Stimulated activated CD8-positive, alpha-beta memory T cell treated with anti-CD3 and anti-CD28 coated beads, Interleukin-4, amount 100 ng/mL, for 48 hours (primary cell): ENCODE measurements at regions not wholly inside any gene's neighbourhood (a gene's known extent, or its start where the extent isn't known, plus 50 kb on each side); places are given as distances from the start of the nearest gene placed in this dataset.

Source experiments
- DNase-seq: peaks from one replicate; pipeline ENCODE4 v3.0.0-alpha.2; 2020

DNA sequence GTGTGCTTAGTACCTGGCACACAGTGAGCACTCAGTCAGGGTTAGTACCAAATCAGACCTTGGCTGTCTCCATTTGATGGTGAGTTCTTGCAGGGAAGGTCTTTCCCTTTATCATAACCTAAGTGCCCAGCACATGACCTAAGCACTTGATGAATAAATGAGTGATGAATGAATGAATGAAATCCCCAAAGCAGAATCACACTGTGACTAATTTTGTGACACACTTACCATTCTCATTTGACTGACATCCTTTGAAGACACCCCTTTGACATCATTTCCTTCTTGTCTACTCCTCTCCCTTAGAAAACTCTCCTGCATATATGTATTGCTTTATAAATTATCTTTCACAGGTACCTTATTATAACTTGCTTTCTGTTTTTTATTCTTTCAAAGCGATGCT lies 130.2 kb upstream of the ELL2 start:
- DNase-seq: no peak

DNA sequence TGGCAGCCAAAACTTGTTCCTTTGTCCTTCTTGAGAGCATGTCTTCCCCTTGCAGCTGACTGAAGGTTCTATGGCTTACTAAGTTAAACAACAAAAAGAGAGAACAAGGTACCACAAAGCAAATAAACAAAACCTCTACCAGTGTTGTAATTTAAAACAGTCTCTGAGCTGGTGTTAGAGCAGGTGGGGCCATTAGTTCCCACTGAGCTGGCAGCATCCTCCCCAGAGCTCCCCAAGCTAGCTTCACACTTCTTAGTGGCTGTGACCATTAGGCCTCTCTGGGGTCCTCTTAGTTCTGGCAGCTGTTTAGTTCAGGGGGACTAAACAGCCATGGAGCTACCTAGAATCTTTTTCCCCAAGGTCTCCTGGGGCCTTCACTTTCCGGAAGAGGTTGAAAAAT lies 128.6 kb upstream of the ELL2 start:
- DNase-seq: no peak

DNA sequence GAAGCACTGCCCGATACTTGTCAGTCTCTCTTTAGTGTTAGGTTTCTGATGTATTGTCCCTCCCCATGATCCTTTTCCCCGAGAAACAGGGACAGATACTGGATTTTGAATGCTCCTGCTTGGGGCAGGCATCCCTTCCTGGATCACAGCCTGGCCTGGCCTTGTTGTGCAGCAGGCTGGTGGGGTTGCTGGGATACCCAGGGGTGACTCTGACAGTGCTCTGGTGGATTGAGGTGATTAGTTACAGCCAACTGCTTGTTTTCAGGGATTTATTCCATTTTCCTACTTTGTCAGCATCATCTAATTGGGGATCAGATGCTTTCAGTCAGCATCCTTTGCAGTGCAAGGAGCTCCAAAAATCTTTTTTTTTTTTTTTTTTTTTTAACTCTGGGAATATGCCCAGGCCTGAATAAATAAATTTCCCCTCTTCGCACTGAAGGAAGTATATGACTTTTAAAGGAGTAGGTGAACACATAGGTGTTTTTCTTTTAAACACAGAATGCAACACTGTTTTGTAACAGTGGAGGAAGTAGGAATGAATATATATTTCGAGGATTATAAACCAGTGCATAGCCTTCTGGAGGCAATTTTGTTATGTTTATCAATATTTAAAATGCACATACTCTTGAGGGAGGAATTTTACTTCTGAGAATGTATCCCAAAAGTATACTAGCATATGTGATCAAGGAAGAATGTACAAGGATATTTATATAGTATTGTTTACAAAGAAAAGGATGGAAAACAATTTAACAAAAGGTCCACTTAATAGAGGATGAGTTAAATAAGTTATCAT lies 127.3 kb upstream of the ELL2 start:
- DNase-seq: no peak

DNA sequence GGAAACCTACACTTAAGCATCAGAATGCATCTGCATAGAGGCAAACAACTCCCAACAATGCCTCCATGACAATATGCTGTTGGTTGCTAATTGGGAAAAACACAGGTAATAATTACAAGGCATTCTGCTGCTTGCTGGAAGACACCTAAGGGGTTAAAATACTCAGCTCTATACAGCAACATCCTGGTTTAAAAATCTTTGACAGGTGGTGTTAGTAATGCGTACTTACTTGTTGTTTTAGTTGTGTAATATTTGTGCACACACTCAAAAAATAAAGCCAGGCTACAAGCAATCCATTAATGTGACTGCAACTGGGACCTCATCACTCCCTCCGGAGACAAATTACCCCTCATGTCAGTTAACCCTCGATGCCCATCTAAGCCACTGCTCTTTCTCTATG lies 126.3 kb upstream of the ELL2 start:
- DNase-seq: no peak

DNA sequence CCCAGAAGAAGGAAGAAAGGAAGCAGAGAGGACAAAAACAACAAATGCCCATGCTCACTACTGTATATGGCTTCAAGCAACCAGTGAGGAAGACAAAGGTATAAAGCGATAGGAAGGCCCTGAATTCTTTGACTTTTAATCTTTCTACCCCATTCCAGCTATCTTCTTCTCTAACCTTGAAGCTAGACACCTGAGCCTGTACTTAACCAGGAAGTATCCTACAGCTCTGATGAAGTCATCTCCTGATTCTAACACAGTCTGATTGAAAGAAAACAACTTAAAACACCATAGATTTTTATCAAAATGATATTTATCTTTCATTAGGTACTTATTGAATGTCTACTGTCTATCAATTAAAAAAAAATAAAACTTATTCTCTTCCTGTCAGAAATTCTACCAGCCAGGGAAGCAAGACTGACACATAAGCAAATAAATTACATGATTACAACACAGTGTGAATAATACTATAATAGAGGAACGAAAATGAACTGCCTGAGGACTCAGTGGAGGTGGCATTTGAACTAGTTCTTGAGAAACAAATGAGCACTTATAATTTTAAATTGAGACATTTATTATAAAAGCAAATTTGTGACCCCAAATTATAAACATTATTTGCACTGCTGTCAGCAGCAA lies 123.3 kb upstream of the ELL2 start:
- DNase-seq: no peak

DNA sequence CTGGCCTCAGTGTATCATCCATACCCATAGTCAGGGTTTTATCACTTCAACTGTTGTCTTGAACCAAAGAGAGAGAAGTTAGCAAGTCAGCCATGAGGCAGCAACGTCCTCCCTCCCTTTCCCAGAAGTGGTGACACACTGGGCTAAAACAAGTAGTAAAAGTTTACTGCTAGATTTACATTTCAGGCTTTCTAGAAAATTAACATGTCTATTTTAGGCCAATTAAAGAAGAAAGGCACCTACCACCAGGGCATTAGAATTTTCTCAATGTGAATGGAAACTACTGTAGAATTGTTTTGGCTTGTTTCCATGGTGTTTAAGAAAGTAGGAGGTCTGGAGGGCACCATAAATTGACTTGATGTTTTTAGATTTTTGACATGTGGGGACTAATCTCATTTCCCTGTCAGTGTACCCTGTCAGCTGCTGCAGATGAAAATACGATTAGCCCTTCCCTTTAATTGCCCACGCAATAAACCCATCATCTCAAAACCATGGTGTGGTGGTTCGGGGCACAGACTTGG lies 121.8 kb upstream of the ELL2 start:
- peak; percentile 46 for DNase-seq

DNA sequence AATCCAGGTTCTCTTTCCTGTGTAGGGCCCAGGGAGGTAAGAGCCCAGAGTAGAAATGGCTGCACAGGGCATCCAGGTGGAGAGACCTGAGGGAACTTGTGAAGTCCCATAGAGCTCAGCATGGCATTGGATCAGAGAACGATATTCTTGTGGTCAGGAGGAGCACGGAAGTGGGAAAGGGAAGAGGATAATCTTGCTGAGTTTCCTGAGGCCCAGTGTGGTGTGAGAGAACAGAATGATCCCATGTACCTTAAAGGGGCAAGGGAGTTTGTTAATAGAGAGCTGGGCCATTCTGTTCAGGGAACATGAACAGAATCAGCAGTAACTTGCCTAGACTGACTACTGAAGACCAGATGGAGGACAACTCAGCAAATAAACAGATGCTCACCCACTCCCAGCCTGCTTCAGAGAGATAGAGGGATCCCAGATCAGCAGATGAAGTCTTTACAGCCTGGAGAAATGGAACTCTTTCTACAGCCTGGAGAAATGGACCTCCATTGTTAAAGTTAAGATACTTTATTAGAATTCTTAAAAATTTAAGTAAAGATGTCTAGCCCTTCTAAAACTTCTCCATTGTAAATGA lies 119.7 kb upstream of the ELL2 start:
- no peak for DNase-seq

DNA sequence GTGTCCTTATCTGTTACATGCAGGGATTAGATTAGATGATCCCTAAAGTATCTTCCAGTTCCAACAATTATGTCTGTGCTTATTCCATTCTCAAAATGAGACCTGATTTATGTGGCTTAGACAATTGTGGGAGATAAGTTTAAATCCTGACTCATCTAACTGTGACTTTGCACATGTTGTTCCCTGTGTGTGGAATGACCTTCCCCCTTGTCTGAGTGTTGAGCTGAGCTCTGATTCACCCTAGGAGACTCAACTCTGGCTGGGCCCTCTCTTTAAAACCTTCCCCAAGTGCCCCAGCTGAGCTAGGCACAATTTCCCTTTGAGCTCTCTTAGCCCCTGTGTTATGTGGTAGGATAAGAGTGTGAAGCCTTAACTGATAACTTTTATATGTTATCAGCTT lies 118.9 kb upstream of the ELL2 start:
- peak; percentile 35 for DNase-seq

DNA sequence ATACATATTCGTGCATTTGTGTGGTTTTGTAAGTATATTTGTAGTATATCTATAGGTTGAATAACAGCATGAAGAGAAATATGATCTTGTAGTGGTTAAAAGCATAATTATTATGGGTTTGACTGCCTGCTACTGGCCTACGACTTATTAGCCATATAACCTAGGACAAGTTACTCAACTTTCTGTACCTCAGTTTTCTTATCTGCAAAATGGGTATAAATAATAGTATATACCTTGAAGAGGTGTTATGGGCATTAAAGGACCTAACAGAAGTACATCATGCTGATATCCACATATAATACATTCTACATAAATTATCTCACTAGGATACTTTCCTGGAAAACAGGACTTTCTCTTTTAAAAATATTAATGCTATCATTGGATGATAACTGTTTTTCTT lies 118.3 kb upstream of the ELL2 start:
- no peak for DNase-seq

DNA sequence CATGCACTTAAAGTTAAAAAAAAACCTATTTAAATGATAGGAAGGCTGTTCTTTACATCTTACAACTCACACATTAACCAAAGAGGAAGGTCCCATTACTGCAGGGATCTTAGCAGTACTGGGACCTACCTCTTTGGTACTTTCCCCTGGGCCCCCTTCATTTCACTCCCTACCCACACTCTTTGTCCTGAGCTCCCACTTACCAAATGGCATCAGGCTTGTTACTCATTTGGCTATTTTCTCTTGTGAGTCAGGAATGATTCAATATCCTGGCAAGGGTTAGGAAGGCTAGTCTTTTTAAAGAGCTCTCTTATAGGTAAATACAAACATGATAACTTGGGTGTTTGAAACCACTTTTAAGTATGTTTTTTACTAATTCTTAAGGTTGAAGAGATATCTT lies 117.4 kb upstream of the ELL2 start:
- DNase-seq: peak; percentile 43

DNA sequence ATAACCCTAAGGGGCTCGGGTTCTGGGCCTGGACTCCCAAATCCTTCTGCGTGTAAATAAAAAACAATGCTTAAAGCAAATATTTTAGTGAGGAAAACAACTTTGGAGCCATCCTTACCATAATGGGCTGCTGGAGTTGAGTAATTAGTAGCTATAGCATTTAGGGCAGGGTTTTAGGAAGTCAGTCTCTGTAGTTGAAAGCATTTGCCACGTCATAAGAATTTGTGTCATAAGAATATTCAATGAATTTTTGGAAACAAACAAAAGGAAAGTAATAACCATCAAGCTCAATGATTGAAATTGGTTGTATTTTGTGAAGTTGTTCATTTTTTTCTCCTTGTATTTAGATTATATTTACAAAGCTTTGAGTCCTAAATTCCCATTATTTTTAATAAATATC lies 114.8 kb upstream of the ELL2 start:
- no peak for DNase-seq

DNA sequence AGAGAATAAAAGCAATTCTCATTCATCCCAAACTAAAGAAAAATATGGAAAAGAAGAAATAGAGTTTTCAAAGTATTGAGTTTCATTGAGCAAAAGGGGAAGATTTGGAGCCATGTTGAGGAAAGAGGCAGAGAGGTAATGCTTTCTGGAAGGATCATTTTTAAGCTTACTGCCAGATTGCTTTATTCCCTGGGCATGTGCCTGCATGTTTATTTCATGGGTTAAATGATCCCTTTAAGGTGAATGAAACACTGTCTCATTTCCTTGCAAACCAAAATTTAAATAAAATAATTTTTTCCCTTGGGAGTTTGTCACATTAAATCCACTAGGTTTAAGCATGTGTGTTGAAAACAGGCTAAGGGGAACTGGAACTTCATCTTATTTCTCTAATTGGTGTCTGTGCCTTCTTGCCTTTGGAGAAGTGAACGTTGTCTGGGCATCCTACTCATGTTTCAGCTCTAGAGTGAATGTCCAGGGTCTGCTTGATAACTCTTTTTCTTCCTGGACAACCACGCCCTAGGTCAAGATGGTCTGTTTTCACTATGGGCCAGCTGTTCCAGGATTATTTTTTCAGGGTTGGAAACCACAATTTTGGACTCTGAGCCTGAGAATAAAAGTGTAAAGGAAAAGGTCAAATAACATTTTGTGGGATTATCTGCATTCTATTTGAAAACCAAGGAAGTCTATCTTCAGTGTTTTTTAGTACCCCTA lies 114.1 kb upstream of the ELL2 start:
- no peak for DNase-seq

DNA sequence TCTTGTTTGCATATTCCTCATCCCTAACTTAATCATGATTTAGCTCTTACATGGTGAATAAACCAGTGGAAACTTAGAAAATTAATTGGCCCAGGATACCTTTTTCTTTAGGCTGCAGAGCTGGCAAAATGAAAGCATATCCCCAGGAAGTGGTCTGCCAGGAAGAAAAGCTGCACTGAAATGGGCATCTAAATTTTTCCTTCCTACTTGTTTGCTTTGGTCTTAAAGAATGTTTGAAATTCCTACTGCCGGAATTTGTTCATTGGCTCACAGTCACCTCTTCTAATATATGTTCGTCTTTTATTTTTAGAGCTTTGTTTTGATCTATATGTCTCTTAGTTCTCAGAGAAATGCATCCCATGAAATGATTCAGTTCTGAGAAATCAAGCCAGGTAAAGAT lies 113.2 kb upstream of the ELL2 start:
- DNase-seq: no peak

DNA sequence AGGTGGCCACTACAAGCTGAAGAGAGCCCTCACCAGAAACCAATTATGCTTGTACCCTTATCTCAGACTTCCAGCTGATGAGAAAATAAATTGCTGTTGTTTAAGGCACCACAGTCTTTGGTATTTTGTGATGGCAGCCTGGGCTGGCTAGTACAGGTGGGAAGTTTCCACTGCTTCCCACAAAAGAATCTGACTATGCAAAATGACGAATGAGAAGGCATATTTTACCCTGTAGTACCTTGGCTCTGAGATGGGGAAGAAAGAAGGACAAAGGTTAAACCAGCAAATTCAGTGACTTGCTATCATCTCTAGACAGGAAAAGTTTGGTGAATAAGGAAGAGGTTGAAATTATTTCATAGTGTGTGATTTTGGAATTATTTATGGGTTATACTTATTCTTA lies 112.8 kb upstream of the ELL2 start:
- no peak for DNase-seq

DNA sequence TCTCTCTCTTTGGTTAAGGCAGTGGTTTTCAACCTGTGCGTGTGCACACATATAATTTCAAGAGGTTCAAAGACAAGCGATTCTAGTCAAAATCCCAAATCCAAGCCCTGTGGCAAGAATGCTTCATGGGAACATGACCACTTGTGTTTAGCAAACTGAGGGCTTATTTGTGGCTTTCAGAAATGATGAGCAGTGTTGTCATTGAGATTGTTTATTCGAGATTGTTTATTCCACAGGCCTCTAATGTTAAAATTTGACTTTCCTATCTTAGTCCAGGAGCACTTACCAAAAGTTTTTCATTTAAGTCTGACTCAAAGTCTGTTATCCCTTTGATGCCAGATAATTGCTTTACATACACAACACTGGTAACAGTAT lies 111.1 kb upstream of the ELL2 start:
- no peak for DNase-seq

DNA sequence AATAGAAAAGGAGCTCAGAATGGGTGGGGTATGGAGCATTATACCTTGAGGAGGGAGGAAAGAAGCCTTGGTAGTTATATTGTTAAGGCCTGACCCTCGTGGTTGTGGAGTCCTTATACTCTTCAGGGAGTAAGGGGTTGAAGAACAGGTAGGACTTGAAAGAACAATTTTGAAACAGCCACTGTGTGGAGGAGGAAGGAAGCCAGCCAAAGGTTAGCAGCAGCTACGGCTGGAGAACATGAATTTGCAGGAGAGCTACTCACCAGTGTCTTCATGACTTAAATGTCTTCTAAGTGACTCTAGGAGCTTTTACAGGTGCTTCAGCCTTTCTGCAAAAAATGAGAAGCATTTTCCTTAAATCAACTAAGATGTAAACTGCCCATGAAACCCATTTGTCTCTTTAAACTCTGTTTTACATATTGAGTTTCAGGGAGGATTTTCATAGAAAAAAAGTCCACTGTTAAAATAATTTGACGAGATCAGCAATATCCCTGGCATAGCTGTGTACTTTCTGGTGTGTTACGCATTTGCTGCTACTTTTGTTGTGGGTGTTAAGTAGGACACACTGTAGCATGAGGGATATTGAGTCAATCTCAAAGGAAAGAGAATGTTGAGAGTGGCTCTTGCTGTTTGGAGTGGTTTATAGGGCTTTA lies 110.6 kb upstream of the ELL2 start:
- DNase-seq: no peak

DNA sequence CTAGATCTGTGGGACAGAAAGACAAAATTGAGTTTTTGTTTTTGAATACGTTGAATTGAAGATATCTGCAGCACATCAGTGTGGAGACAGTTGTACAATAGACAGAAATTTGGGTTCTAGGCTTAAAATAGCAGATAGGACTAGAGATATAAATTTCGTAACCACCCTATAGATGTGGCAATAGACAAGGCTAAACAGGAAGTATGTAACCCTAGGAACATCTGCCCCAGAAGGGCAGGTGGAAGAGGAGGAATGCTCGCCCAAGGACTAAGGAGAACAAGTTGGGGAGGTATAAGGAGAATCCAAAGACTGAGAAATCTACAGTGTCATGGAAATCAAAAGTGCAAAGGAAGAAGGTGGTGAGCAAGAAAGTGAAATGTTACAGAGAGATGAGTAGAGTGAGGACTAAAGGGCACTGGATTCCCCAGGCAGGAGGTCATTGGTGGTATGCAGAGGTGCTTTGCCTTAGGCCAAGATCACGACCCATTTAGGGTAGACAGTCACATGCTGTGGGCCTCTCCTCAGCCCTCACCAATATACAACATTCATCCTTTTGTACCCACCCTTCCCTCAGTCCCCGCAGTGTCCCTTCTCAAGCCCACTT lies 109.1 kb upstream of the ELL2 start:
- DNase-seq: no peak

DNA sequence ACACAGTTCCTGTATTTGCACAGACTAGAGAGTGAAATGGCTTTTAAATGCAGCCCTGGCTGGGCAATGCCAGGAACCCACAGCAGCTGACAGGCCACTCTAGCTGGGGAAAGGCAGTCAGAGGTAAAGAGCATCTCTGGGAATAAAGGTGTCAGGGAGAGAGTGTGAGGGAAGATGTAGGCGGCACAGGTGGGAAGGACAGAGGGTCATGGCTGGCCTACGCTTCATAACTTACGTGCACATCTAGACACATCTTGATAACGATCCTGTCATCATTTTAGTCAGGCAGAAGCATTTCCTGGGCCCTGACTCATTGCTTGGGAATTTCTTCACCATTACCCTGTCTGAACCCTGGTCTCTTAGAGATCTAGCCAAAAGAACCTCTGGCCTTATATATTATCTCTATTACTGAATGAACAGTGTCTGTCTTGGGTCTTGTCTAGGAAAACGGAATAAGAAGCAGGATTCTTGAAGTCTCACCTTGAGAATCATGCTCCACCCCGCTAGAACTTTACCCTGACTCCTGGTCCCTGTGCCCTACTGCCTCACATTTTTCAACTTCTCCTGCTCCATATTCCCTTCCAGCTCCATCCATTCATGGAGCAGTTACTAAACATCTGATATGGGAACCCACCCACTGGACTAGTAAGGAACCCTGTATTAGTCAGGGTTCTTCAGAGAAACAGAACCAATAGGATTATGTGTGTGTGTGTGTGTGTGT lies 106.4 kb upstream of the ELL2 start:
- DNase-seq: peak; percentile 43

DNA sequence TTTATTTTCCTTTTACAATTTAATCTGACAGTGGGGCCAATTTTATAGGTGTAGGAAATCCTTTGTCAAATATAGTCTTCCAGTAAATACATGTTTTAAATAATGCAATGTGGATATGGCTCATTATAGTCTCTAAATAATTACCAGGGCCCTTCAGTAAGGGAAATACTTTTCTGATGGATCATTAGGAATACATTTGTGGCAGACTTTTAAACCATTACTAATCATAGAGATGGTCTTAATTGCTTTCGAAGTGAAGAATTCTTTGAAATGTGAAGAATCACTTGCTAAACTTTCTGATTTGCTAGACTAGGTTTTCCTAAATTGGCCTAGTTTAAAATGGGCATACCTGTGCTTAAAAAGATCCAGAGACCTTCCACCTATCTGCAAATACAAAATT lies 105.6 kb upstream of the ELL2 start:
- no peak for DNase-seq

DNA sequence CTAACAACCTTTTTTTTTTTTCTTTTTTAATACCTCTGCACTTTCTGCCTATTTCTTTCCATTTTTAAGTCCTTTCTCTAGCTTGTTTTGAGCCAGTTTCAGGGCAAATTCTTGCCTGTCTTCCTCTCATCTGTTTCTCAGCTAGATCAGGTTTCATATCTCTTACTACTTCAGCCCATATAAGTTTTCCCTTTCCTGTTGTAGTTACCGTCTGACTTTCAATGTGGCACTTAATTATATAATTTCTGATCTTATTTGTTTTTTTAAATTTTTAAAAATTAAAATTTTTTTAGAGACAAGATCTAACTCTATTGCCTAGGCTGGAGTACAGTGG lies 104.7 kb upstream of the ELL2 start:
- DNase-seq: no peak

DNA sequence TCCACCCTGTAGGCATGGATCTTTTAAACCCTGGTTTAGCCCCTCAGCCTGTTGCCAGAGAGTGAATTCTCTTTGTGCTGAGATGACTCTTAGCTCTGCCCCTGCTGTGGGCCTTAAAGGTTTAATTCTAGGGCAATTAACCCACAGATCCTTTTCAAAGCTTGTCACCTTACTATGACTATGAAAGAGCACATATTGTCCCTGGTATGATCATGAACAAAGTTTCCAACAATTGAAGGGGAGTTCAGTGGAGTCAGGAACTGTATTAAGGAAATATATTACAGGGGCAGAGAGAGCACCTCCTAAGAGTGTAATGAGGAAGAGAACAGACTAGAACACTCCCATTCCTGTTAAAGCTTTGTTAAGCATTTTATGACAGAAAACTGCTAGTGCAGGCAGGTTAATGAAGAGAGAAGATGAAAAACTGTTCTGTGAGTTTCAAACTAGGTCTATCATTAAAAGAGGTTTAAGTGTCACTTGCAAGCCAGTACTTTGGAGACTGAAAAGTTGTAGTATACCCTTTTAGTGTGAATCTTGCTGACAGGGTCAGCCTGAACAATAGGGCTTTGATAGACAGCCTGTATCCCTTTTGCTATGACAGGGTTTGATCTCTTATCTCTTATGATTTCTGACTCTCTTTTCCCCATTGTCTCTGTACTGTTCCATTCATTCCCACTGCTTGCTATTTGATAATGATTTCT lies 104.2 kb upstream of the ELL2 start:
- DNase-seq: no peak

DNA sequence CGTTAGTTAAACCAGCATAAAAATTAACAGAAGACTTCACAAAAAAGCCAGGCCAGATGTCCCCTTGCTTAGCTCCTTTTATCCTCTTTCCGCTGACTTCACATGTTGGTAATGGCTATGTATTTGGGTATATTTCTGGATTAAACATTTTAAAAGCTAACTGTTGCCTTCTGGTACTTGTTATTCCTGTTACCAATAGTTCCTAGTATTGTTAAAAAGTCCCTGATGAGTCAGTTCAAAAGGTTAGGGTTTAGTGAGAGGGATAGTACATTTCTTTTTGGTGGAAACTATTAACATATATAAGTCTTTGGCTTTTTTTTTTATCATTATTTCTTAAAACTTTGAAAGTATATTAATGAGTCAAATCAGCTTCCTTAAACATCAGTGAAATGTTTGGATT lies 103.2 kb upstream of the ELL2 start:
- no peak for DNase-seq
